8988T (cell line): ENCODE measurements at regions not wholly inside any gene's neighbourhood (a gene's known extent, or its start where the extent isn't known, plus 50 kb on each side); places are given as distances from the start of the nearest gene placed in this dataset.
"Not testable (repeated sequence)": the region's sequence is repeated elsewhere in the genome, so short reads cannot be mapped to it uniquely, and the experiment has no call there.

ENCODE experiments used
- DNase-seq: peaks from one replicate; pipeline ENCODE4 v3.0.0; 2011

GRCh38 chr16:6708576-6709215 is 623.9 kb upstream of the RBFOX1 start:
- DNase-seq = no peak

- DNase-seq = no peak
These were observed 628.2 kb upstream of the RBFOX1 start for GRCh38 chr16:6704306-6704930.

GRCh38 chr16:6701096-6701495 is 631.5 kb upstream of the RBFOX1 start:
- no peak for DNase-seq

GRCh38 chr16:6698548-6698947 is 634.1 kb upstream of the RBFOX1 start:
- no peak for DNase-seq

GRCh38 chr16:6695666-6696065 is 637.0 kb upstream of the RBFOX1 start:
- no peak for DNase-seq

- DNase-seq = no peak
These were observed 638.0 kb upstream of the RBFOX1 start for GRCh38 chr16:6694636-6695035.

GRCh38 chr16:6693418-6693817 is 639.2 kb upstream of the RBFOX1 start:
- DNase-seq = not testable (repeated sequence)

GRCh38 chr16:6692874-6693273 is 639.8 kb upstream of the RBFOX1 start:
- DNase-seq = no peak

GRCh38 chr16:6690741-6691140 is 641.9 kb upstream of the RBFOX1 start:
- no peak for DNase-seq

- DNase-seq = no peak
These were observed 643.0 kb upstream of the RBFOX1 start for GRCh38 chr16:6689643-6690042.

- DNase-seq = no peak
These were observed 645.1 kb upstream of the RBFOX1 start for GRCh38 chr16:6687593-6687992.

- no peak for DNase-seq
These were observed 648.5 kb upstream of the RBFOX1 start for GRCh38 chr16:6684076-6684673.

- no peak for DNase-seq
These were observed 650.4 kb upstream of the RBFOX1 start for GRCh38 chr16:6682142-6682811.

GRCh38 chr16:6678586-6678985 is 654.1 kb upstream of the RBFOX1 start:
- DNase-seq = no peak

GRCh38 chr16:6674071-6674470 is 658.6 kb upstream of the RBFOX1 start:
- DNase-seq = no peak

GRCh38 chr16:6672507-6672906 is 660.1 kb upstream of the RBFOX1 start:
- no peak for DNase-seq

GRCh38 chr16:6667393-6667792 is 665.3 kb upstream of the RBFOX1 start:
- DNase-seq = no peak

GRCh38 chr16:6665126-6665525 is 667.5 kb upstream of the RBFOX1 start:
- DNase-seq = no peak

GRCh38 chr16:6663668-6664067 is 669.0 kb upstream of the RBFOX1 start:
- no peak for DNase-seq

- no peak for DNase-seq
These were observed 675.9 kb upstream of the RBFOX1 start for GRCh38 chr16:6656760-6657159.

- DNase-seq = no peak
These were observed 685.8 kb upstream of the RBFOX1 start for GRCh38 chr16:6646891-6647290.

GRCh38 chr16:6645768-6646568 is 686.7 kb upstream of the RBFOX1 start:
- no peak for DNase-seq

GRCh38 chr16:6644916-6645315 is 687.7 kb upstream of the RBFOX1 start:
- DNase-seq = no peak
